ENCODE measurements at regions not wholly inside any gene's neighbourhood (a gene's known extent, or its start where the extent isn't known, plus 50 kb on each side); places are given as distances from the start of the nearest gene placed in this dataset.

DNA sequence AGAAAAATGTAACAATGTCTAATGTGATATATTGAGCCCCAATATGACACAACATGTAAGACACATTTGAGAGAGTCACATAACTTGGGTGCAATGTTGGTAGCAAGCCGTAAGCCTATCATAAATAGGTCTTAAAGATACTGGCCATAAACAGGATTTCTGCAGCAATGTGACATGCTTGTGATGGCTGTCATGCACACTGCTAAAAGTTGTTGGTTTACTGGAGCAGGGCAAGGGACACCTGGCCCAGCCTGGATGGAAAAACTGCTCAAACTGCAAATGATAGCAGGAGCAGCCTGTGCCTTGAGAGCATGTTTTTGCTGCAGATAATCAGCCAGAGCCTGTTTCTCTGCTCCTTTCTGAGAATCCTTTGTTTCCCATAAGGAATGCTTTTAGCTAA, 136.7 kb upstream of the ZNF91 start:
- POLR2A ChIA-PET (ENCODE audit: low non-redundant PET), result no interaction called here
- TF ChIP-seq, protein P1, sequence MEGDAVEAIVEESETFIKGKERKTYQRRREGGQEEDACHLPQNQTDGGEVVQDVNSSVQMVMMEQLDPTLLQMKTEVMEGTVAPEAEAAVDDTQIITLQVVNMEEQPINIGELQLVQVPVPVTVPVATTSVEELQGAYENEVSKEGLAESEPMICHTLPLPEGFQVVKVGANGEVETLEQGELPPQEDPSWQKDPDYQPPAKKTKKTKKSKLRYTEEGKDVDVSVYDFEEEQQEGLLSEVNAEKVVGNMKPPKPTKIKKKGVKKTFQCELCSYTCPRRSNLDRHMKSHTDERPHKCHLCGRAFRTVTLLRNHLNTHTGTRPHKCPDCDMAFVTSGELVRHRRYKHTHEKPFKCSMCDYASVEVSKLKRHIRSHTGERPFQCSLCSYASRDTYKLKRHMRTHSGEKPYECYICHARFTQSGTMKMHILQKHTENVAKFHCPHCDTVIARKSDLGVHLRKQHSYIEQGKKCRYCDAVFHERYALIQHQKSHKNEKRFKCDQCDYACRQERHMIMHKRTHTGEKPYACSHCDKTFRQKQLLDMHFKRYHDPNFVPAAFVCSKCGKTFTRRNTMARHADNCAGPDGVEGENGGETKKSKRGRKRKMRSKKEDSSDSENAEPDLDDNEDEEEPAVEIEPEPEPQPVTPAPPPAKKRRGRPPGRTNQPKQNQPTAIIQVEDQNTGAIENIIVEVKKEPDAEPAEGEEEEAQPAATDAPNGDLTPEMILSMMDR (conservative IDR thresholded peaks at IDR 0.05; ENCODE audit: low read depth), result no peak

DNA sequence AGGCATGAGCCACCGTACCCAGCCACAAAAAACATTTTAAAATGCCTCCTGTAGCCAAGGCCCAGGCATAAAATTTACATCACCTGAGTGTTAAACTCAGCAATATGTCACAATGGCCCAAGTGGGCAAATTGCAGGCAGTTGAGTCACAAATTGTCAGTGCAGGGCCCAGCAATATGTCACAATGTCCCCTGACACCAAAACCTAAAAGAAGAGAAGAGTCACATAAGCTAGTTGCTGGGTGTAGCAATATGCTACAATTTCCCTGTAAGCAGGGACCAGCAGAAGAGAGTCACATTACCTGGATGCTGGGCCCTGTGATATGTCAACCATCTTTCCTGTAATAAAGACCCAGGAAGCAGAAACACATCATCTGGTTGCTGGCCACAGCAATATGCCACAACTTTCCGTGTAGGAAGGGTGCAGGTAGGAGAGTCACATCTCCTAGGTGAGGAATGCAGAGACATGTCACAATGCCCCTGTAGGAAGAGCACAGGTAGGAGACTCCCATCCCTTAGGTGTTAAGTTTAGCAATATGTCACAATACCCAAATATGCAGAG, 136.0 kb upstream of the ZNF91 start:
- DNase-seq (ENCODE audit: low spot score), result no peak

More for the DNA sequence above, 136.7 kb upstream of the ZNF91 start:
- CTCF ChIA-PET, result no interaction called here
- no peak for DNase-seq (ENCODE audit: low spot score)
- H3K27ac ChIP-seq, result no peak overlapping the region

DNA sequence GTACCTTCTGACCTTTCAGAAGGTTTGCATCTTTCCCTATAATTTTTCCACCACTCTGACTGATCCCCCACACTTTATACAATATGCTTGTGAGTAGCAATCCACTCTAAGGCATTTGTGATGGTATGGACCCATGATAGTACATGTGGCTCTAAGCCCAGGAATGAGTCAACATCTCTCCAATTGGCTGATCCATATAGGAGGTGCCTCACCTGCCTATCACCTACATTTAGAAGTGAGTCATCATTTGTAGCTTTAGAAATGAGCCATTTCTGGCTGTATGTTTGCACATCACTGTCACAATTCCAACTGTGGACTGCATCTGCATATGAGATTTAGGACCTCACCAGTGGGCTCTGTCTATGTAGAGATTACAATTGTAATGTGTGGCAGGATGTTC, 133.1 kb upstream of the ZNF91 start:
- DNase-seq (ENCODE audit: low spot score), result peak; percentile 76
- POLR2A ChIA-PET (ENCODE audit: low non-redundant PET), result no interaction called here
- TF ChIP-seq, protein P1 (conservative IDR thresholded peaks at IDR 0.05; ENCODE audit: low read depth), result no peak
- H3K27ac ChIP-seq, result no peak overlapping the region
- CTCF ChIA-PET, result no interaction called here

More for the DNA sequence above, 136.0 kb upstream of the ZNF91 start:
- CTCF ChIA-PET, result no interaction called here
- POLR2A ChIA-PET (ENCODE audit: low non-redundant PET), result no interaction called here
- no peak overlapping the region for H3K27ac ChIP-seq
- TF ChIP-seq, protein P1 (conservative IDR thresholded peaks at IDR 0.05; ENCODE audit: low read depth), result no peak

DNA sequence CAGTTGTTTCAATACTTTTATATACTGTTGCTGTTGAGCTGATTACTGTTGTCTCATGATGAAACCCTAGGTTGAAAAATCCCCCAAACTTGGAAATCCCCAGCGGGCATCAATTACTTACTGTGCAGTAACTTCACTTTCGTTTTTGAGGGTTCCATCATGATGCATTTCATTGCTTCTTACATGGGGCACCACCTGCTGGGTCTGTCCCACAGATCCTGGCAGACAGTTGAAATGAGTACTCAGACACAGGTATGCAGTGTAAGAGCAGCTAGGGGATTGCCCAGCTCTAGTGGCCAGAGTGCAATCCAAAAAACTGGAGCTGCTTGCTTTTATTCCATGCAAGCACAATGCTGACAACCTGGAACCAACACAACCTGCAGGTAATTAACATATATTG, 132.5 kb upstream of the ZNF91 start:
- no peak overlapping the region for H3K27ac ChIP-seq
- no peak for DNase-seq (ENCODE audit: low spot score)
- POLR2A ChIA-PET (ENCODE audit: low non-redundant PET), result no interaction called here
- CTCF ChIA-PET, result no interaction called here
- TF ChIP-seq, protein P1 (conservative IDR thresholded peaks at IDR 0.05; ENCODE audit: low read depth), result no peak

DNA sequence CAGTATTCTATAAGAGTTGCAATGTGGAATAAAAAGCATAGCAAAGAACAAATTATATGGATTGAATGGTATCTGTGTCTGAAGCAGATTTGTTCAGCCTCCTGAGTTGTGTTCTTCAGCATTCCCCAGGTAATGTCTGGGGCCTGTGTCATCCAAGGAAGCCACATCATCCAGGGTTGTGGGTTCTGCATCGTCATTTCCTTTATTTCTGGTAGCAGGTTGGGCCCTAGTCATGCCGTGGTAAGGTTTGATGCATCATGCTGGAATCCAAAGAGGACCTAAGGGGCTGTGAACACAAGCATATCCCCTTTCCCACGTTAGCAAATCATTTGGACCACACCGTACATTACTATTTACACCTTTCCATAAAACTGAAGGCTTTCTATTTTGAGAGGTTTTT, 131.0 kb upstream of the ZNF91 start:
- ChIA-PET POLR2A (ENCODE audit: low non-redundant PET) (no interaction called here), CTCF (no interaction called here)
- TF ChIP-seq, protein P1 (conservative IDR thresholded peaks at IDR 0.05; ENCODE audit: low read depth), result no peak
- H3K27ac ChIP-seq, result no peak overlapping the region
- DNase-seq (ENCODE audit: low spot score), result no peak

DNA sequence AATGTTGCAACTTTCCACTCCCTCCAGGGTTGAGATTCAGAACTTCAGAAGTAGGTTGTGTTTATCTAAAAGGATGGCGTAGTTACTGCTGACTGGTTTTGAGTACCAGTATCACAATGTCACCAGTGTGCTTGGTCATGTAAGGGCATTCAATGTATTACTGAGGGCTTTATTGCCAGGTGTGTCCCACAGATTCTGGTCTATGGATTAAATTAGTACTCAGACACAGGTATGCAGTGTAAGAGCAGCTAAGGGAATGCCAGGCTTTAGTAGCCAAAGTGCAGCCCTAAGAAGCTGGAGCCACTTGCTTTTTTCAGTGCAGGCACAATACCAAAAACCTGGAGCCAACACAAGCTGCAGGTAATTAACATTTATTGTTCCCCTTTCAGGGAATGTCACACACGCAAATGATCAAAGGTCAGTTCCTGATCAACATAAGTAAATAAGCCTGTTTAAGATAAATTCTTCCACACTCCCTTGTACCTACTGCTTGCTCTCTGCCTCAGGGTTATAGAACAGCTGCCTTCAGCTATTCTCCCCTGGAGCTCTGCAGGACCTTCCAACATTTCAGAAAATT, 130.1 kb upstream of the ZNF91 start:
- no peak for DNase-seq (ENCODE audit: low spot score)
- no peak overlapping the region for H3K27ac ChIP-seq
- POLR2A ChIA-PET (ENCODE audit: low non-redundant PET), result no interaction called here
- TF ChIP-seq, protein P1 (conservative IDR thresholded peaks at IDR 0.05; ENCODE audit: low read depth), result no peak
- CTCF ChIA-PET, result no interaction called here
